ENCODE measurements at regions not wholly inside any gene's neighbourhood (a gene's known extent, or its start where the extent isn't known, plus 50 kb on each side); places are given as distances from the start of the nearest gene placed in this dataset.

DNA sequence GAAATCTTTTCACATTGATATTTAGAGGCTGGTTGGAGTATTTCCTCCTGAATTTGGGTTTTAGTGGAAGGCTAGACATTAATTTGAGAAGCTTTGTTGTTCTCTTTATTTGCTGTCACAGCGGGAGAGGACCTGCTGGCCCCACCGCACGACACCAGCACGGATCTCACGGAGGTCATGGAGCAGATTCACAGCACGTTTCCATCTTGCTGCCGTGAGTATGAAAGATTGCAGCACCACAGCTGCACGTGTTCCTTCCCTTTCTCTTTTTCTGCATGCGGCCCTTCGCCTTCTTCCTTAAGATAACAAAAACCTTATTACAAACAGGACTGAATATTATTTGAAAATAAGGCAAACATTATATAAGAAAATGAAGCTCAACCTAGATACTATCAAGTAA is 555.5 kb downstream of the UTRN start:
- Histone ChIP-seq H2BK120ac (replicated peaks; ENCODE audit: low read depth, low read length) (no peak overlapping the region), H2BK12ac (ENCODE audit: low read depth, low read length) (no peak overlapping the region), H3K27ac (ENCODE audit: low read depth, low read length) (no peak overlapping the region), H3K36me3 (ENCODE audit: control insufficient read depth in 2 of 4, insufficient read depth in 4 of 4, low read length in 3 of 4) (peaks cover 2 to 55% (median 14%) of the 10 kb centered on the region in 4 experiments; a peak in 3 of 8 replicates), H4K91ac (replicated peaks; ENCODE audit: insufficient read length, low read length) (no peak overlapping the region), H3K4me3 (ENCODE audit: extremely low read depth in 1 of 4, insufficient read depth in 2 of 4, low read depth in 3 of 4, low read length in 4 of 4) (no peak overlapping the region), H3K4me2 (ENCODE audit: insufficient read depth in 1 of 2, low read depth in 2 of 2, low read length in 2 of 2) (no peak overlapping the region), H4K8ac (ENCODE audit: extremely low read depth, insufficient read depth, low read length) (no peak overlapping the region), H2BK5ac (ENCODE audit: low read depth, low read length) (no peak overlapping the region), H3K4ac (replicated peaks; ENCODE audit: insufficient read length, low read depth, low read length) (no peak overlapping the region), H3K23me2 (ENCODE audit: low read depth, low read length) (no peaks in the 10 kb centered on the region), H2AK5ac (ENCODE audit: low read depth, low read length) (no peak overlapping the region), H3K27me3 (replicated peaks in 1 of 4; ENCODE audit: control insufficient read depth in 3 of 4, extremely low read depth in 1 of 4, insufficient read depth in 3 of 4, low read length in 3 of 4) (no peaks in the 10 kb centered on the region), H3K18ac (ENCODE audit: extremely low read depth, low read length) (no peak overlapping the region), H2AFZ (ENCODE audit: low read length) (no peak overlapping the region), H3K14ac (ENCODE audit: insufficient read length) (no peak overlapping the region), H2BK15ac (ENCODE audit: low read length) (no peak overlapping the region), H3K56ac (replicated peaks; ENCODE audit: insufficient read length, low read depth, low read length) (no peak overlapping the region), H3K9me3 (ENCODE audit: insufficient read depth in 2 of 2, low read depth in 1 of 2, low read length in 1 of 2) (no peaks in the 10 kb centered on the region), H3K79me1 (ENCODE audit: low read depth, low read length) (no peaks in the 10 kb centered on the region), H4K5ac (ENCODE audit: insufficient read length, low read depth, low read length) (no peak overlapping the region), H4K20me1 (replicated peaks in 1 of 2; ENCODE audit: control insufficient read depth in 1 of 2, insufficient read depth in 2 of 2, low read length in 2 of 2) (no peaks in the 10 kb centered on the region), H3K4me1 (replicated peaks in 1 of 4; ENCODE audit: control insufficient read depth in 3 of 4, insufficient read depth in 4 of 4, low read length in 3 of 4) (no peaks in the 10 kb centered on the region; a peak in 1 of 7 replicates), H2BK20ac (ENCODE audit: low read length) (no peak overlapping the region), H3K23ac (ENCODE audit: insufficient read length) (no peak overlapping the region), H3K79me2 (ENCODE audit: control insufficient read depth in 1 of 2, insufficient read depth in 2 of 2, low read length in 2 of 2) (no peaks in the 10 kb centered on the region), H3K9ac (replicated peaks in 1 of 4; ENCODE audit: extremely low read depth in 1 of 4, low read depth in 3 of 4, low read length in 3 of 4) (no peak overlapping the region)
- 90% methylated on average over 10 of the region's 10 CpGs; no CpG with 5 or more reads in 1 of the 2 experiments for WGBS, 2 experiments (ENCODE audit: extremely low coverage in 1 of 2, insufficient coverage in 1 of 2, insufficient read length in 1 of 2, insufficient replicate concordance in 2 of 2, low coverage in 1 of 2, low lambda C conversion rate in 2 of 2, missing lambda C conversion rate in 1 of 2)
- ChIA-PET POLR2A (ENCODE audit: partially characterized antibody) (no interaction called here), CTCF (ENCODE audit: partially characterized antibody) (interaction anchor here (0.7 to 1.4 kb wide), 2 partner anchors 20 to 62 kb away, joined by 3 read pairs; no protein-coding TSS in a partner anchor)
- DNase-seq (ENCODE audit: low read depth in 1 of 2, low spot score in 2 of 2): no peak
- no peak for FAIRE-seq
- TF ChIP-seq FOSL1 (IDR thresholded peaks at IDR 0.05; ENCODE audit: insufficient read depth, low read depth, low read length) (no peak), SAP30 (IDR thresholded peaks at IDR 0.05; ENCODE audit: insufficient read depth, insufficient replicate concordance, low read length) (no peak), JUN (IDR thresholded peaks at IDR 0.05; ENCODE audit: low read depth, low read length) (no peak), KDM5A (IDR thresholded peaks at IDR 0.05; ENCODE audit: low read length) (no peak), RXRA (IDR thresholded peaks at IDR 0.05; ENCODE audit: insufficient read depth, low read depth, low read length) (no peak), BACH1 (IDR thresholded peaks at IDR 0.05; ENCODE audit: low read length) (no peak), CREB1 (IDR thresholded peaks at IDR 0.05) (no peak), SP2 (IDR thresholded peaks at IDR 0.05; ENCODE audit: low read length) (no peak), TAF7 (optimal IDR thresholded peaks at IDR 0.05; ENCODE audit: borderline replicate concordance, low read depth, low read length) (no peak), CHD1 (IDR thresholded peaks at IDR 0.05; ENCODE audit: low read depth, low read length) (no peak), TCF12 (IDR thresholded peaks at IDR 0.05; ENCODE audit: low read depth, low read length) (no peak), HDAC2 (IDR thresholded peaks at IDR 0.05; ENCODE audit: borderline replicate concordance in 1 of 2, low read depth in 2 of 2, low read length in 2 of 2) (no peak), TEAD4 (IDR thresholded peaks at IDR 0.05; ENCODE audit: low read depth, low read length) (no peak)
- TF ChIP-seq, protein P1, sequence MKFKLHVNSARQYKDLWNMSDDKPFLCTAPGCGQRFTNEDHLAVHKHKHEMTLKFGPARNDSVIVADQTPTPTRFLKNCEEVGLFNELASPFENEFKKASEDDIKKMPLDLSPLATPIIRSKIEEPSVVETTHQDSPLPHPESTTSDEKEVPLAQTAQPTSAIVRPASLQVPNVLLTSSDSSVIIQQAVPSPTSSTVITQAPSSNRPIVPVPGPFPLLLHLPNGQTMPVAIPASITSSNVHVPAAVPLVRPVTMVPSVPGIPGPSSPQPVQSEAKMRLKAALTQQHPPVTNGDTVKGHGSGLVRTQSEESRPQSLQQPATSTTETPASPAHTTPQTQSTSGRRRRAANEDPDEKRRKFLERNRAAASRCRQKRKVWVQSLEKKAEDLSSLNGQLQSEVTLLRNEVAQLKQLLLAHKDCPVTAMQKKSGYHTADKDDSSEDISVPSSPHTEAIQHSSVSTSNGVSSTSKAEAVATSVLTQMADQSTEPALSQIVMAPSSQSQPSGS (IDR thresholded peaks at IDR 0.05; ENCODE audit: low read length): no peak

All from H1 (cell line).